Duodenal mucosa (tissue), 2 donors: ENCODE measurements at regions not wholly inside any gene's neighbourhood (a gene's known extent, or its start where the extent isn't known, plus 50 kb on each side); places are given as distances from the start of the nearest gene placed in this dataset.
"Not testable (repeated sequence)": the region's sequence is repeated elsewhere in the genome, so short reads cannot be mapped to it uniquely, and the experiment has no call there.

Source experiments
- H3K27ac ChIP-seq: one replicate; pipeline ENCODE4 v1.7.0; 2013; ENCODE audit warnings: low read depth, low read length
- H3K27me3 ChIP-seq, 2 donors: one replicate each; pipeline ENCODE4 v1.7.0; 2013; ENCODE audit warnings: low read length in 2 of 2, control low read depth in 1 of 2; ENCODE audit not compliant: insufficient read depth in 2 of 2, control insufficient read depth in 1 of 2
- H3K36me3 ChIP-seq, 2 donors: one replicate each; pipeline ENCODE4 v1.7.0; 2013; ENCODE audit warnings: low read length in 2 of 2, control low read depth in 1 of 2; ENCODE audit not compliant: insufficient read depth in 2 of 2, control insufficient read depth in 1 of 2
- H3K4me1 ChIP-seq, 2 donors: one replicate each; pipeline ENCODE4 v1.7.0; 2013; ENCODE audit warnings: low read length in 2 of 2, control low read depth in 1 of 2; ENCODE audit not compliant: insufficient read depth in 2 of 2, control insufficient read depth in 1 of 2
- H3K4me3 ChIP-seq, 2 donors: one replicate each; pipeline ENCODE4 v1.7.0; 2013; ENCODE audit warnings: low read length in 2 of 2, low read depth in 1 of 2
- H3K9ac ChIP-seq, 2 donors: one replicate each; pipeline ENCODE4 v1.7.0; 2013; ENCODE audit warnings: low read length in 2 of 2, low read depth in 1 of 2
- H3K9me3 ChIP-seq, 2 donors: one replicate each; pipeline ENCODE4 v1.7.0; 2013; ENCODE audit warnings: low read length in 2 of 2, control low read depth in 1 of 2; ENCODE audit not compliant: control insufficient read depth in 1 of 2

GRCh38 chr12:91721023-91721422, 424.6 kb downstream of the BTG1 start:
- H3K9ac ChIP-seq, result no peak overlapping the region
- H3K4me3 ChIP-seq, result no peak overlapping the region
- H3K27ac ChIP-seq, result no peak overlapping the region
- no peaks in the 10 kb centered on the region for H3K9me3 ChIP-seq
- no peaks in the 10 kb centered on the region for H3K36me3 ChIP-seq
- no peaks in the 10 kb centered on the region for H3K4me1 ChIP-seq
- H3K27me3 ChIP-seq, result no peaks in the 10 kb centered on the region

GRCh38 chr12:91718326-91718725, 427.3 kb downstream of the BTG1 start:
- no peaks in the 10 kb centered on the region for H3K36me3 ChIP-seq
- H3K27me3 ChIP-seq, result no peaks in the 10 kb centered on the region
- H3K4me3 ChIP-seq, result no peak overlapping the region
- no peak overlapping the region for H3K27ac ChIP-seq
- H3K9ac ChIP-seq, result no peak overlapping the region
- no peaks in the 10 kb centered on the region for H3K4me1 ChIP-seq
- no peaks in the 10 kb centered on the region for H3K9me3 ChIP-seq

- Histone ChIP-seq H3K9me3 (no peaks in the 10 kb centered on the region), H3K9ac (no peak overlapping the region), H3K4me1 (no peaks in the 10 kb centered on the region), H3K4me3 (no peak overlapping the region), H3K36me3 (no peaks in the 10 kb centered on the region), H3K27ac (no peak overlapping the region), H3K27me3 (no peaks in the 10 kb centered on the region)
These were observed 427.8 kb downstream of the BTG1 start for GRCh38 chr12:91717804-91718203.

GRCh38 chr12:91711925-91712324, 433.7 kb downstream of the BTG1 start:
- H3K4me3 ChIP-seq, H3K27me3 ChIP-seq, H3K9me3 ChIP-seq, H3K36me3 ChIP-seq, H3K27ac ChIP-seq, H3K9ac ChIP-seq, H3K4me1 ChIP-seq: not testable (repeated sequence)

GRCh38 chr12:91706466-91706865, 439.2 kb downstream of the BTG1 start:
- no peak overlapping the region for H3K27ac ChIP-seq
- H3K9me3 ChIP-seq, result no peaks in the 10 kb centered on the region
- no peaks in the 10 kb centered on the region for H3K27me3 ChIP-seq
- no peaks in the 10 kb centered on the region for H3K36me3 ChIP-seq
- no peak overlapping the region for H3K4me3 ChIP-seq
- H3K4me1 ChIP-seq, result no peaks in the 10 kb centered on the region
- no peak overlapping the region for H3K9ac ChIP-seq

GRCh38 chr12:91704446-91704845, 441.2 kb downstream of the BTG1 start:
- no peak overlapping the region for H3K4me3 ChIP-seq
- no peaks in the 10 kb centered on the region for H3K36me3 ChIP-seq
- H3K27me3 ChIP-seq, result no peaks in the 10 kb centered on the region
- H3K9me3 ChIP-seq, result no peaks in the 10 kb centered on the region
- no peaks in the 10 kb centered on the region for H3K4me1 ChIP-seq
- H3K9ac ChIP-seq, result no peak overlapping the region
- no peak overlapping the region for H3K27ac ChIP-seq

- H3K9me3 ChIP-seq, result no peaks in the 10 kb centered on the region
- no peaks in the 10 kb centered on the region for H3K4me1 ChIP-seq
- H3K9ac ChIP-seq, result no peak overlapping the region
- H3K27me3 ChIP-seq, result no peaks in the 10 kb centered on the region
- no peak overlapping the region for H3K4me3 ChIP-seq
- no peak overlapping the region for H3K27ac ChIP-seq
- H3K36me3 ChIP-seq, result no peaks in the 10 kb centered on the region
These were observed 442.0 kb downstream of the BTG1 start for GRCh38 chr12:91703491-91704283.

- Histone ChIP-seq H3K36me3 (no peaks in the 10 kb centered on the region), H3K27ac (no peak overlapping the region), H3K4me3 (no peak overlapping the region), H3K9me3 (no peaks in the 10 kb centered on the region), H3K9ac (no peak overlapping the region), H3K4me1 (no peaks in the 10 kb centered on the region), H3K27me3 (no peaks in the 10 kb centered on the region)
These were observed 442.7 kb downstream of the BTG1 start for GRCh38 chr12:91702843-91703425.

GRCh38 chr12:91695964-91696363, 449.7 kb downstream of the BTG1 start:
- no peaks in the 10 kb centered on the region for H3K9me3 ChIP-seq
- no peak overlapping the region for H3K9ac ChIP-seq
- no peaks in the 10 kb centered on the region for H3K4me1 ChIP-seq
- no peaks in the 10 kb centered on the region for H3K36me3 ChIP-seq
- H3K4me3 ChIP-seq, result no peak overlapping the region
- no peaks in the 10 kb centered on the region for H3K27me3 ChIP-seq
- no peak overlapping the region for H3K27ac ChIP-seq

- H3K9ac ChIP-seq, H3K4me3 ChIP-seq, H3K36me3 ChIP-seq, H3K9me3 ChIP-seq, H3K4me1 ChIP-seq, H3K27ac ChIP-seq, H3K27me3 ChIP-seq: not testable (repeated sequence)
These were observed 450.2 kb downstream of the BTG1 start for GRCh38 chr12:91695406-91695805.
